HG02610 (cell line): ENCODE measurements at regions not wholly inside any gene's neighbourhood (a gene's known extent, or its start where the extent isn't known, plus 50 kb on each side); places are given as distances from the start of the nearest gene placed in this dataset.
"Not testable (repeated sequence)": the region's sequence is repeated elsewhere in the genome, so short reads cannot be mapped to it uniquely, and the experiment has no call there.

Source experiments
- ATAC-seq: cut with Tn5 transposase; IDR thresholded peaks from one replicate; pipeline ENCODE4 v1.9.1; 2021; ENCODE audit warnings: mild to moderate bottlenecking, moderate library complexity; ENCODE audit not compliant: unreplicated experiment

DNA sequence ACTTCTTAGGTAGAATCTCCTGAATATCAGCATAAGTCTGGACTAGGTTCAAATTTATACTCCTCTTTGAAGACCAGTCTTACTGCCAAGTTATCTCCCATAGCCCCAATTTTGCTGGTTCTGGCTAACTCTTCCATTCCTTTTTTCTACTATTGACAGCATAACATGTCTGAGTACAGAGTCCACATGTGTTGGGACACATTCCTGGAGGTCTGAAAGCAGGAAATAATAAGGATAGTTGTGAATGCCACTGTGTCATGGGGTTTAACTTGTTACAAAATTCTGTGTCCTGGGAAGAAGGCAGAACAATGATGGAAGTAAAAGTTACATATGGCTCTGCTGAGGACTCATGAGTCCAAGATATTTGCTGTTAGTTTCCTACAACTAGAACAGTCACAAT lies 57.4 kb upstream of the ZBTB20 start:
- no peak for ATAC-seq

- no peak for ATAC-seq
These were observed 61.1 kb upstream of the ZBTB20 start for GRCh38 chr3:115208066-115208750.

DNA sequence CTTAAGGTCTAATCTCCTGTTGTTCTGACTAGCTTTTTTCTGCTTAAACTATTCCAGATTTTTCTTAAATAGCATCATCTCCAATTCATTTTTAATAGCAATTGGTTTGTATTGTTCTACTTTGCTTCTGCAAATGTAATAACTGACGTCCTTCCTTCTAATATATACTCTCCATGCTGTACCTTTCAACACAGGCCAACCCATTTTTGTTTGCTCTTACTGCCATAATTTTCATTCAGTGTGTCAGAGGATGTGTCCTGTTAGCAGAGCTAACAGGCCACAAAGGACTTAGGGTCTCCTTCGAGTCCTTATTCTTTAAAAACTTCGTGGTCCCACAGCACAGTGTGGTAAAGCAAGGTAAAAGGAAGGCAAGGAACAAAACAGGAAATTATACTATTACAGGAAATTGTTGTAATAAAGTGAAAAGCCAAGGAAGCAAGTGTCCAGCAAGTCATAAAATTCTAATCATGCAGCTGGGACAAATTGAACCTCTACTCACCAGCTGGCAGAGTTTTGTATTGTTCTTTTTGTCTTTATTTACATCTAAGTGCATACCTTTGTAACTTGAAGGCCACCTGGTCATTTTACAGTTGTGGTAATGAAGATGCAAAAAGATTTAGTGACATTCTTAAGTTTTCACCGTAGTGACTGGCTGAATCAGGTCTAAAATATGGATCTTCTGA lies 64.9 kb upstream of the ZBTB20 start:
- no peak for ATAC-seq

DNA sequence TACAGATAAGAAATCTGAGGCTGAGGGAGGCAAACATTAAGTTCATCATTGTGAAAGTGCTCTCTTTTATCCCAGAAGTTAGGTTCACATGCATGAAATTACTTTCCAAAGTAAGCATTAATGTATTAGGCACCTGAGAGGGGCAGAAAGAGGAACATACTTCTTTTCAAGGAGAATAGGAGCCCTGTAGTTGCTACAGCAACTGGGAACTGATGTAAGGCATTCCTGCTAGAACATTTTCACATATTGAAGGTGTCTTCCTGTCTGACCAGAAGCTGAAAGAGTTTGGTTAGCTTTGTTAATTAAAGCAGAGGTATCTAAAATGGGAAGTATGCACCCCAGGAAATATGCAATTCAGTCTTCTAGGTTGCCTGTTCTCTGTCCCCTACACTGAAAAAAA lies 65.5 kb upstream of the ZBTB20 start:
- ATAC-seq: no peak

DNA sequence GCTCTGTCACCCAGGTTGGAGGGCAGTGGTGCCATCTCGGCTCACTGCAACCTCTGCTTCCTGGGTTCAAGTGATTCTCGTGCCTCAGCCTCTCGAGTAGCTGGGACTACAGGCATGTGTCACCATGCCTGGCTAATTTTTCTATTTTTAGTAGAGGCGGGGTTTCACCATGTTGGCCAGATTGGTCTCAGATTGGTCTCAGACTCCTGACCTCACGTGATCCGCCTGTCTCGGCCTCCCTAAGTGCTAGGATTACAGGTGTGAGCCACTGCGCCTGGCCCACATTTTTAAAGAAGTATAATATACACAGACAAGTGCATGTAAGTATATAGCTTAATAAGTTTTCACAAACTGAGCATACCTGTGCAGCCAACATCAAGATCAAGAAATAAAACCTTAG lies 66.0 kb upstream of the ZBTB20 start:
- ATAC-seq: not testable (repeated sequence)

GRCh38 chr3:115217292-115217677 lies 70.2 kb upstream of the ZBTB20 start:
- no peak for ATAC-seq

- no peak for ATAC-seq
These were observed 70.8 kb upstream of the ZBTB20 start for GRCh38 chr3:115217678-115218451.

DNA sequence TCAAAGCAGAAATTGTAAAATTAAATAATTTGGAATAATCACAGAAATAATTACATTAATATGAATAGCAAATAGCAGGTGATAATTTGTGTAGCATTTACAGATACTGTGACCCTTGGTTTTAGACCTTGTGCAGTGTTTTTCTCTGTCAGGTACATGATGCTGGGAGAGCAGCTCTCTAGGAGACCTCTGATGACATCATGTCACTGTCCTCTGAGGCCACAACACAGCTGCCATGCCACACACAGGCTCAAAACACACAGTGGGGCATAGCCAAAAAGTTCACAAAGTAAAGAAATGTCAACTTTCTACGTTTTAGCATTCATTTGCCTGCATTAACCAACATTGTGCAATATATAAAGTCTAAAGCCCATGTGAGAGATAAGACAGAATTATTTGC lies 71.8 kb upstream of the ZBTB20 start:
- ATAC-seq: no peak

- ATAC-seq: no peak
These were observed 77.6 kb upstream of the ZBTB20 start for GRCh38 chr3:115224687-115225086.

DNA sequence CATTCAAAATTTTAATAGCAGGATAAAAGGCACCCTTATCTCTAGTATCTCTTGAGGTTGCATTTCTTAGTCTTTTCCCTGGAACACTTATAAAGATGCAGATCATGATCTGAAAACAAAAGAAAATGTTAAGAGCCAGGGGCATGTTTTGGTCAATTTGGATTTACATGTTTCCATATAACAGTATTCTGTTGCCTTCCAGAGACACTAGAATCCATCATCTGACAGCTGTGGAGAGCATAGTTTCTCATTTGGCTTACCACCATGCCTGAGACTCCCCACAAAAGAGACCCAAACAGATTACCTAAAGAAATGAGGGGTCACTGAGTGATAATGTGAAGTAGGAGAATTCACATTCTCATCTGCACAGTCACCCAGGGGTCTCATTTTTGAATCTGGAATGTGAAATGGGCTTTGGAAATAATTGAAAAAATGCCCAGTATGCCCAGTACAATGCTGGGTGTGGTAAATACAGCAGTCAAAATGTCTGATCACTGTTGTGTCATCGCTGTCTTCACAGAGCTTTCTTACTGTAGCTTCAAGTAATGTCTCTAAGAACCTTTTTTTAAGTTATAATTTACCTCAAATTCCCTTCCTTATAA lies 79.9 kb upstream of the ZBTB20 start:
- no peak for ATAC-seq

GRCh38 chr3:115227461-115227860 lies 80.4 kb upstream of the ZBTB20 start:
- no peak for ATAC-seq

DNA sequence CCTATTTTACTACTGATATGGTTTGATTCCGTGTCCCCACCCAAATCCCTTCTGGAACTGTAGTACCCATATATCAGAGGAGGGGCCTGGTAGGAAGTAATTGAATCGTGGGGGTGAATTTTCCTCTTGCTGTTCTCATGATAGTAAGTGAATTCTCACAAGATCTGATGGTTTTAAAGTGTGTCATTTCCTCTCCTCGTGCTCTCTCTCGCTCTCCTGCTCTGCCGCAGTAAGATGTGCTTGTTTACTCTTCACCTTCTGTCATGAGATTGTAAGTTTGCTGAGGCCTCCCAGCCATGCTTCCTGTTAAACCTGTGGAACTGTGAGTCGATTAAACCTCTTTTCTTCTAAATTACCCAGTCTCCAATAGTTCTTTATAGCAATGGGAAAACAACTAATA lies 81.2 kb upstream of the ZBTB20 start:
- ATAC-seq: no peak

- no peak for ATAC-seq
These were observed 85.1 kb upstream of the ZBTB20 start for GRCh38 chr3:115232167-115232566.

GRCh38 chr3:115233021-115233420 lies 85.9 kb upstream of the ZBTB20 start:
- ATAC-seq: no peak

- no peak for ATAC-seq
These were observed 89.4 kb upstream of the ZBTB20 start for GRCh38 chr3:115236496-115236895.

DNA sequence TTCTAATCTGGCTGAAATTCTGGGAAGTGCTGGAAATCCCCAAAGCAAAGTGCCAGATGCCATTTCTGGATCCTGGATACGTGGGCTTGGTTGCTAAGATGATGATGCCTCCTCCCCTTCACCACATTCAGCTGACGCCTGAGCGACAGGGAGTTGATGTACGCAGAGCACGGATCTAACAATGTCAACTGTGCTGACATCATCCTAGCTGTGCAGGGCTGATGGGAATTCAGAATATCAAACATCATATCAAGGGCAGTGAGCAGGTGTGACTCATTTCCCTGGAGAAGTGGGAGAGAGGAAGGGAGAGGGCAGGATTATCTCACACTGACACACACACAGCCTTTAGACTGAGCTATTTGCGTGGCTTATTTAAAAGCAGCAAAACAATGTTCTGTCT lies 92.6 kb upstream of the ZBTB20 start:
- no peak for ATAC-seq

DNA sequence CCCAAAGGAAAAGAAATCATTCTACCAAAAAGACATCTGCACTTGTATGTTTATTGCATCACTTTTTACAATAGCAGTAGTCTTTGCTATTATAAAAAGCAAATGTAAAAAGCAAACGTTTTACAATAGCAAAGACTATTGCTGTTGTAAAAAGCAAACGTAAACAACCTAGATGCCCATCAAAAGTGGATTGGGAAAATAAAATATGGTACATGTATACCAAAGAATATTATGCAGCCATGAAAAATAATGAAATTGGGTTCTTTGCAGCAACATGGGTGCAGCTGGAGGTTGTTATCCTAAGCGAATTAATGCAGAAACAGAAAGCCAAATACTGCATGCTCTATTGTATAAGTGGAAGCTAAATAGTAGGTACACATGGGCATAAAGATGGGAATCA lies 97.3 kb upstream of the ZBTB20 start:
- no peak for ATAC-seq

DNA sequence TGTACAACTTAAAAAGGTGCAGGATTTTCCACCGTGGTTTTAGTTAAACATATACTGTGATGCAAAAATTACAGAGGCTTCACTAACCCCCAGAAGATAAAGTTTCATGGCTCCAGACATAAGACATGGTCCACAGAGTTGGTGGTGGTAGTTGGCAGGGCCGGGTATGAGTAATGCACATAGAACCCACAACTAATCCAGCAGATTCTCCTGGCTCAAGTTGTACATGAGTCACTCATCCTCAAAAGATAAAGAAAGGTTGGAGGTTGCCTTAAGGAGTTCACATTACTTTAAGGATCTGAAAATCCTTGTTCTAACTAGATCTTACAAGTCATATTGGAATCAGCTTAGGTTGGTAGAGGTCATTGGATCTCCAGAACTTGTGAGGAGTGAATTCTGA lies 98.3 kb upstream of the ZBTB20 start:
- ATAC-seq: no peak

DNA sequence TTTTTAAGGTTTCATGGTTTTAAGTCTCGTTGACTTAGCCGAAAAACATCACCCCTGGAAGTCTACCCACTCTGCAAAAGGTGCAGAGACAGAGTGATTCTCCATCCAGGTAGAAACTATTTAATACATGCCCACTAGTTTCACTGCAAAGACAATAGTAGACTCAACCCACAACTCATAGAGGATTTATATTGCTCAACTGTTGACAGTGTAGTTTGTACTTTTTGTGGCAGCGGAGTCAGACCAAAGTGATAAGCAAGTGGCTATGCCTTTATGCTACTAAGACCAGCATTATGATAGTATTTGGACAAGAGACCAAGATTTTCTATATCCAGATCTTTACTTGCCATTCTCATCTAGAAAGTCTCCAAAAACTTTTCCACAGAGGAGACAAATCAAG lies 98.8 kb upstream of the ZBTB20 start:
- ATAC-seq: no peak

GRCh38 chr3:115246461-115247020 lies 99.5 kb upstream of the ZBTB20 start:
- ATAC-seq: no peak

DNA sequence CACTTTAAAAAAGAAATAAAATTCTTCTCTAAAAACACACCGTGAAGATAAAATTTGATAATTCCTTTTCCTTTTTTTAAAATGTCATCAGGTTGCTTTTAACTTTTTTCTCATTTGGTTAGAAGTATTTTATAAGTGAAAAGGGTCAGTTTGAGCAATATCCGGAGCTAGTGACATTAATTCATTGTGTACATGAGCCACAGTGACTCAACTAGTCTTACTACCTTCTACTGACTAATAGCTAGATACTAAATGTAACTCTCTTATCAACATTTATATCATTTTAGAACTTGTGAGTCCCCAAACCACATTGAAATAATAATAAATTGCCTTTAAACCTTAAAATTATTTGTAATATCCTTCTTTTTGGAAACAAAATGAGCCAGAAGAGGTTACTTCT lies 101.2 kb upstream of the ZBTB20 start:
- no peak for ATAC-seq
